OCI-M1 (cell line): ENCODE measurements at regions not wholly inside any gene's neighbourhood (a gene's known extent, or its start where the extent isn't known, plus 50 kb on each side); places are given as distances from the start of the nearest gene placed in this dataset.
"Not testable (repeated sequence)": the region's sequence is repeated elsewhere in the genome, so short reads cannot be mapped to it uniquely, and the experiment has no call there.

Source experiments
- DNase-seq: peaks from one replicate; lab custom pipeline; 2025; lab: John Stamatoyannopoulos, UW

DNA sequence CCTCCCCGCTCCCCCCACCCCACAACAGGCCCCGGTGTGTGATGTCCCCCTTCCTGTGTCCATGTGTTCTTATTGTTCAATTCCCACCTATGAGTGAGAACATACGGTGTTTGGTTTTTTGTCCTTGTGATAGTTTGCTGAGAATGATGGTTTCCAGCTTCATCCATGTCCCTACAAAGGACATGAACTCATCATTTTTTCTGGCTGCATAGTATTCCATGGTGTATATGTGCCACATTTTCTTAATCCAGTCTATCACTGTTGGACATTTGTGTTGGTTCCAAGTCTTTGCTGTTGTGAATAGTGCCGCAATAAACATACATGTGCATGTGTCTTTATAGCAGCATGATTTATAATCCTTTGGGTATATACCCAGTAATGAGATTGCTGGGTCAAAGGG is 104.3 kb downstream of the MTPN start:
- not testable (repeated sequence) for DNase-seq

DNA sequence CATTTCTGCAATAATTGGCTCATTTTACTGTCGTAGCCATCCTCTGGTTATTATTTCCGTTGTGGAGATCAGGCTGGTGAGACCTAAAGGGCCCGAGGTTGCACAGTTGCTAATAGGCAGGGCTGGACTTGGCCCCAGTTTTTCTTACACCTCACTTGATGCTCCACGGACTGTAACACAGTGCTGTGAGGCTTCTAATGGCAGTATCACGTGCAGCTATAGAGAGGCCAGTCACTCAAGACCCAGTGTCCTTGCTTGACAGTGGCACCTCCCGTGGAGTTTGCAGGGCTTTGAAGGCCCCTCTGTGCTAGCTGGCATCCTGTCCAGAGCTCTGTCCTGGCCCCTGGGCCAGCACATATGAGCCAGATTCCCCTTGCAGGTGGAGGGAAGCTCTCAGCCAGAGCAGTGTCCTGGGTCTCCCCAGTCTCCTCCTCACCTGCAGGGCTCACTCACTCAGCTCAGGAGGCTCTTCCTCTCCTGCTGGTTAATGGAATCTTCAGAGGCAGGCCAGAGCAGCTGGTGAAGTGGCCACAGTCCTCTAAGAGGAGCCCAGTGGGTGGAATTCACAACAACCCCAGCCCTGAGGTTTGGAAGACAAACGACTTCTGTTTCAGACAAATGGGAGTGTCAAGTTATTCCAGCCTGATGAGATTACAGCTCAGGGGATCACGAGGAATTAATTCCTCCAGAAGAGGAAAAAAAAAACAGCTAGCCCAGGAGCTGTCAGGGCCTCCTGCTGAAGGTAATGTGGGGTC is 114.2 kb upstream of the FAM180A start:
- no peak for DNase-seq

DNA sequence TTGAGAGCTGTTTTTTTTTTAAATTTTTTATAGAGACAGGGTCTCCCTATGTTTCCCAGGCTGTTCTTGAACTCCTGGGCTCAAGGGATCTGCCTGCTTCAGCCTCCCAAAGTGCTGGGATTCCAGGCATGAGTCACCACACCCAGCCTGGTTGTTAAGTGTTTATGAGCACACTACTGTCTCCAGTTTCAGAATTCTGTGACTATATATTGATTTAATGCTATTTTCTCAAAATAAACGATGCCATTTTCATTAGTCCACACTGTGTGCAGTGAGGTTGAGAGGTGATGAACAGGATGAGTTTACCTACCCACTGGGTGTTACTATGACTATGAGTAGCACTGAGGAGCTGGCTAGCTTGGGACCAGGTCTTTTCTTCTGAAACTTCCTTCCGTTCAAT is 110.9 kb upstream of the FAM180A start:
- DNase-seq: no peak

DNA sequence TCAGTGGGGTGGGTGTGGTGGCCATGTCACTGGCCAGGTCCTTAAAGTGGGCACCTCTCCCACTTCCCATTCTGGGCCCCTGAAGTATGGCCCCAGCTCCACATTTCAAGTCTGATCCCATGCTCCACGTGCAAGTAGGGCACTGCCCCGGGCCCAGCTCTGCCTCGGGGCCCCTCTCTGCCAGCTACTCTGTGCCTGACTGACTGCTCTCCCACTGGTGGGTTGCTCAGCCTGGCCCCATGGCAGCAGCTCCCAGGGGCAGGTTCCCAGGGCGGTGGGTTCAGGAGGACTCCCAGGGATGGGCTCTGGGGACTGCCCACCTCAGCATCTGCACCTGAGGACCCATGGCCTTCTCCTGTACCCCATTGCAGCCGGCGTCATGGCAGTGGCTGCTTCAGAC is 110.2 kb upstream of the FAM180A start:
- DNase-seq: no peak

DNA sequence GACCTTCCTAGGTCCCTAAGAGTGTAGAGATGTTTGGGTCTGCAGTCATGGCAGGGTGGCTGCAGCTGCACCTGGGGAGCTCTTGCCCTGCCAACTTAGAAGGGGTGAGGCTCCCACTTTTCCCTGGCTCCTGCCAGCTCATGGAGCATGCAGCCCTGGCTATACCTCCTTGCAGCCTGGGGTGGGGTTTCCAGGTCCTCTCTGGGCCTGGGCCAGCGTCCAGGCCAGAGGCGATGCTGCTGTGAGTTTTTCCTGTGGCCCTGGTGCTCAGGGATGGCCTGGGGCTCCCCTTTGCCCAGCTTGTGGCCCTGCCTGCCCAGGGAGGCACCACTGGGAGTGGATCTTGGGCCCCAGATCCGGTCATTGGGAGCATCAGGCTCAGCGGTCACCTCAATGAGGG is 109.8 kb upstream of the FAM180A start:
- no peak for DNase-seq

DNA sequence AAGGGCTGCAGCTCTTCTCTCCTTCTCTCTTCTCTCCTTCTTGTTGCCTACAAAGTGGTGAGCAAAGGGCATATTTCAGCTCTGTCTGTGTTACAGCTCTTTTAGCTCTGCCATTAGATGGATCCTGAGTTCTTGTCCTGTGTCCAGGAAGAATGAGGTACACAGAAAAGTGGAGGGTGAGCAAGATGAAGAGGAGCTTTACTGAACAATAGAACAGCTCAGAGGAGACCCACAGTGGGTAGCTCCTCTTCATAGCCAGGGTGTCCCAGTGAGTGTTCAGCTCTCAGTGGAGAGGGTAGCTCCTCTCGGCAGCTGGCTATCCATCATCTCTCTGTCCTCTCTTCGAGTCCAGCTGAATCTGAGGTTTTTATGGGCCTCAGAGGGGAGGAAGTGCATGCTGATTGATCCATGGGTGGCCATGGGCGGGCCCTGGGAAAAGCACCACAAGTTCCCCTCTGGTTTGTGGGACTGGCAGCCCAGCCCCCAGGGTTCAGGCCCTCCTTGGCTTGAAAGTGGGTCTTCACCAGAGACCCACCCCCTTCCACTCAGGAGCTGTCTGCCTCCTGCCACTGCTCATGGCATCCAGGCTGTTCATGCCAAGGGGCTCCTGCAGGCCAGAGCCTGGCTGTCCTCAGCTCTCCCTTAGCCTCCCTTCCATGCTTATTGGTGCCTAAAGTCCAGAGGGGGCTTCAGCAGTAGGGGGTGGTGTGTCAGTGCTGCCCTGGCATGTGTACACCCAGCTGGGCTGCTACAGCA is 109.1 kb upstream of the FAM180A start:
- DNase-seq: no peak

DNA sequence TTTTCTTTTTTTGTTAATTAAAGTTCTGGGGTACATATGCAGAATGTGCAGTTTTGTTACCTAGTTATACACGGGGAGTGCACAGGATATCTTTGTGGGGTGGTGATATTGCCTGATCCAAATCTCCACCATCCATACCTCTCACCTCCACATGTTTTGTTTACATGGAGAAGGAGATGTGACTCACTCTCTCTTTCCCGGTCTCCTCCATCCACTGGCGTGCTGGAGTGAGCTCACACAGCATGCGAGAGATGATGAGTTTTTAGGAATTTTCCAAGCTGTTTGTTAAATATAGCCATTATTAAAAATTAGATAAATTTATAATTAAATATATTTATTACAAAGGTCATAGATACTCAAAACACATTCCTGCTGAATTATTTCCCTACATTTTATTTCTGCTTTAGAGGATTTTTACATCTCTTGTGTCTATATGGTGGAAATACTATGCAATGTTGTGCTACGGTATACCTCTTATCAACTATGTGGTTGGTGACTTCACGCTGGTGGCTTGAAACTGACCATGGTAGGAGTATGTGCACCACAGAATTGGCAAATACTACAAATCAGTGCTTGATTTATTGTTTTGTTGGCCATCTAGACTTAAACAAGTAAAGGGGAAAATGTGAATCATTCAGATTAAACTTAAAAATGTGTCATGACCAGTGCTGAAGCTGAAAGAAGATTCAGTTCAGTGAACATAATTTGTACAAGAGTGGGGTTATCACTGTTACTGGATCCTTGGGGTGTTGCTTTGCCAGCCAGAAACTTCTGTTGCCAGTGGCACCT is 107.9 kb upstream of the FAM180A start:
- DNase-seq: peak; percentile 3

DNA sequence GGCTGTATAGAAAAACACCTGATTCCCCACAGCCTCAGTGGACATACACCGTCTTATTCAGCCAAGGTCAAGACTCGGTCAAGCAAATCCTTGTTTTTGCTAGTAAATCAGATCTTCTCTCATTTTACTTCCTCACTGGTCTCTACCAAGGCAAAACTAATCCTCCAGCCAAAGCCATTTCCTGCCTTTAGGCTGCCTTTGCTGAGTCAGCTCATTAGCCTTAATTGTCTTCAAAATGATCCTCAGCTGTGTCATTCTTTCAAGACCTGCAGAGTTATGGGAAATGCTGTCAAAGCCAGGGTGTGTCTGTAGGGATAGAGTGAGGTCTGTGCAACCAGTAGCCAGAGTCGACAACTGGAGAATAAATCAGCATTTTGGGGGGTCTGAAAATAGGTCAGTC is 107.2 kb upstream of the FAM180A start:
- peak; percentile 1 for DNase-seq

DNA sequence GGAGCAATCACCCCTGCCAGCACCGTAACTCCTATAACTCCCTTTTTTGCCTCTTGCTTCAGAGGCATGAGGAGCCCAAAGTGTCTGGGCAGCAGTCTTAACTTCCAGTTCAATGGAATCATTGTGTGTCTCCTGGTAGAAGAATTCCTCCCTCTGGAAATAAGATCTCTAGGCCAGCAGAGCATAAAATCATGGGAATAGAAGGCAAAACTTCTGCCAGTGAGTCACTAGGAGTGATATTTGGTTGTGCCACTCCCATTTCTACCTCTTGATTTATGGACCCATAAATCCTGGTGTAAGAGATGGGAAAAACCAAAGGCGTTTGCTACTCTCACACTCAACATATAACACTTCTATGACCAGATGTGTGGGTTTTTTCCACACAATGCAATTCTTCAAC is 104.9 kb upstream of the FAM180A start:
- DNase-seq: no peak

DNA sequence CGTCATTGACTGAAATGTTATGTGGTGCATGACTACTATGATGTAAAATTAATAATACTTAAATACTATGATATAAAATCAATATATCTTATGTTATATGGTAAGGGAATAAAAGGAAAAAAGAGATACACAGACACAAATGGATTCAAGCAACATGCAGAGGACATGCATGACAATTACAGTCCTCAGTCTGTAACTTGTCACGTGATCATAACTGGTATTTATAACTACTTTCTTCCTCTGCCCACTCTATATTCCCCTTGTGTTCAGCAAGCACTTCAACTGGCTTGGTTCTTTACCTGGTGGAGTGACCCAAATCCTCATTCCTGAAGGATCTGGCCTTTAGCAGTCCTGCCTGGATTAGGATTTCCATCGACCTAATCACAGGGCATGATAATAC is 104.4 kb upstream of the FAM180A start:
- no peak for DNase-seq

DNA sequence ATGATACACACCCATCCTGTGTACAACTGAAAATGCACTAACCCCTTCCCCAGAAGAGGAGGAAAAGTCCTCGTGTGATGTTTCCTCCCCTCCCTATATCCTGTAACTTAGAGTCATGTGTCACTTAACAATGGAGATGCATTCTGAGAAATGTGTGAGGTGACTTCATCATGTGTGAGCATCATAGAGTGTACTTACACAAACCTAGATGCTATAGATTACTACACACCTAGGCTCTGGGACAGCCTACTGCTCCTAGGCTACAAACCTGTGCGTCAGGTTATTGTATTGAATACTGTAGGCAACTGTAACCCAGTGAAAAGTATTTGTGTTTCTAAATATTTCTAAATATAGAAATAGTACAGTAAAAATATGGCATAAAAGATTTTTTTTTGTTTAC is 98.6 kb upstream of the FAM180A start:
- DNase-seq: no peak

DNA sequence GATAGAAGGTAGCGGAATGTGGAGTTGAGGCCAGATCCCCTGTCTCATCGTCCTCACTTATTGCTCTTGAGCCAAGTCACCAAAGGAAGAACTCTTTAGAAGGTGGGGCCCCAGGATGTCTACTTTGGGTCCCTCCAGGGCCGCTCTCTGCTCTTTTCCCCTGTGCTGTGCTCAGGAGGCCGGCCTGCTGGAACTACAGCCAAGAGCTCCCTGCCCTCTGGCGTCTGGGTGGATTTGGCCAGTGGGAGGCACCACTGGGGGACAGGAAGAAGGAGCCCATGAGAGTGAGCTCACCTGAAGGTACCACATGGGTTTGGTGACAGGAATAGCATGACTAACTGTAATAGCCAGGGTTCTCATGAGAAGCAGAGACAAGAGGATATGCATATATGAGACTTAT is 97.7 kb upstream of the FAM180A start:
- DNase-seq: no peak

DNA sequence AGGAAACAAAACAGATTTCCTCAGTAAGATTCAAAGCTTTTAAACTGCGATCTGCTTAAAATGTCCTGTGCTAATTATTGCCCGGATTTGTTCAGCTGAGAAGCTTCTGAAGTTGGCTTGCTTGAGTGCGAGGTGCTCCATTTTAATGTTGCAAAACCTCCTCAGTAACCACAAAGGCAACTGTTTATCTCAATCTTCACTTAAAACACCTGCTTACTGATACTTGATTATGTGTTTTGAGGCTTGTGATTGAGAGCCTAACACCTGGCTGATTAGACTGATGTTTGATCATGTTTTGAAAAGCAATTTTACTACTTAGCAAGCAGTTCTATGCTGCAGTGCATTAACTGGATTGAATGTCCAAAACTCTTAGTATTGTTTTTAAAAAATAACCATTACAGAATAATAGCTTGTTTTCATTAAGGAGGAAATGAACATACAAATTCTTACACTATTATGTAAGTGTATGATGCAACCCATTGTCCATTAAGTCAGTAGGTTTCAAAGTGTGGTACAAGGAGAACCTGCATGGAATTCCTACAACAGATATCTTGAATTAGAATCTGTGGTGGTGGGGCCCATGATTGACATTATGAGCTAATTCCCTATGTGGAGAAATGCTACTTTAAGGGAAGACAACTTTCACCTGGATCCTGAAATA is 96.9 kb upstream of the FAM180A start:
- no peak for DNase-seq

DNA sequence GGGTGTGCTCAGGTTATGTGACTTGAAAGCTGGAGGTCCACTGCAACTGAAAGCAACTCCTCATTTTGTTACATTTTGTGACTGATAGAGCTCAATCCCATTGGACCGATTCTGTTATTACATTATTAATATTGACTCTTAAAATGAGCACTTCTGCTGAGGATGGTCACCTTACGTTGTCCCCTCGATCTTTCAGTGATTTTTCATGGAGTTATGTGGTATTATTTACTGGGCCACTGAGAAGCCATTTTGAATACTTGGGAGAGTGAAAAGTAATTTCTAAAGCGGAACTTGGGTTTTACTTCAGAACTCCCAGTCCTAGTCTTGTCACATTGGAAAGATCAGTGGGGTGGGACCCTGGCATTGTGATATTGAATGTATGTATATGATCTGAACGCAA is 96.3 kb upstream of the FAM180A start:
- no peak for DNase-seq

DNA sequence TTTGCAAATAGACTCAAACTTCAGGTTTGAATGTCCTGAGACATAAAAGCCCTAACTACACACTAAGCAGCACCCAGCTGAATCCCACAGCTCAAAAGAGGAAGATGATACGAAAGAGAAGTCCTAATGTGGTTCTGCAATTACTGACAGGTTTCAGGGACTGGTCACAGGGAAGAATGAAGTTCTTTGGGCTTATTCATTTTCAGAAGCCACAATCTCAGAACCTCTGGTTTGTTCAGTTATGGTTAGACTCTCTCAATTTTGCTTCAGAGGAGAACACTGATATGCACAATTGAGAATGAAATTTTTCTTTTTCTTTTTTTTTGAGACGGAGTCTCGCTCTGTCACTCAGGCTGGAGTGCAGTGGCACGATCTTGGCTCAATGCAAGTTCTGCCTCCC is 94.6 kb upstream of the FAM180A start:
- peak; percentile 27 for DNase-seq

DNA sequence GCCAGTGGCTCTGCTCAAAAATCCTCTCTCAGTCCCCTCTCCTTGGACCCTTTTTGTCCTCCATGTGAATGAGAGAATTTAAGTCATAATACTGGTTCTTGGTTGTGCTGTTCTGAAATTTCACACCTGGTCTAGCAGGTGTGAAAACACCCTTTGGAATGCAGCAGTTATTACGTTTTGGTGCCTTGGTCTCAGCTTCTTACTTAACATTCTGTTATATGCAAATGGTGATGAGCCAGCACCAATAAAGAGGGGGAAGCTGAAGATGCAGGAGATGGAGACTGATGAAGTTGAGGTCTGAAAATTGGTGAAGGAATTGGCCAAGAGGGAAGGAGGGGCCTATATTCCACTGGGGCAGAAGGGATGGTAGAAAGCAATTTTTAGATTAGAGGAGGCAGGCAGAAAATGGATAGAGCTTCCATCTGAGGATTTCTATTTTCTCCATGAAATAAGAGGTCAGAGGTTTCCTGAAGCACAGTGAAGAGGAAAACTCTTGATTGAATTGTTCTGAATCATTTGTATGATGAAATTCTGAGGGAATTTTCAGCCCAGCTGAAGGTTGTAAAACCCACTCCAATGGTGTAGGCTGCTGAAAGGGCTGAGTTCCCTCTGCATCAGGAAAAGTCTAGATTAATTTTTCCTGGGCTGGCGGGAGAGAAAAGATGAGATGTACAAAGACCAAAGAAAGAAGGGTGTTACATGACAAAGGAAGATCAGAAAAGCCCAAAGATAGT is 94.0 kb upstream of the FAM180A start:
- no peak for DNase-seq

DNA sequence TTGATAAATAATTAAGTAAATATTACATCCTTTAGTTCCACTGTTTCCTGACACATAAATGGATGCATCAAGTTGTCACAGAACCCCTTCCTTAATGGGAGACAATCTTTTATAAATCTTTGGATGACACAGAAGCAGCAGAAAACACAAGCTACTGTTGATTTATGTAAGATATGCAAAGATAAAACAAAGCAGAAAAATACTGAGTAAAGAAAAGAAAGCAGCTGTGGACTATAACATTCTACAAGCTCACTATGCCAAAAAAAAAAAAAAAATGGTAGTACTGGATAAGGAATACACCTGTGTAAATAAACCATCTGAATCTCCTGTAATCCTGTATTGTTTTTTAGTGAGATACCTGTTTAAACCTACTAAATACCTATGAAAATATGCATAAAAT is 92.0 kb upstream of the FAM180A start:
- no peak for DNase-seq

DNA sequence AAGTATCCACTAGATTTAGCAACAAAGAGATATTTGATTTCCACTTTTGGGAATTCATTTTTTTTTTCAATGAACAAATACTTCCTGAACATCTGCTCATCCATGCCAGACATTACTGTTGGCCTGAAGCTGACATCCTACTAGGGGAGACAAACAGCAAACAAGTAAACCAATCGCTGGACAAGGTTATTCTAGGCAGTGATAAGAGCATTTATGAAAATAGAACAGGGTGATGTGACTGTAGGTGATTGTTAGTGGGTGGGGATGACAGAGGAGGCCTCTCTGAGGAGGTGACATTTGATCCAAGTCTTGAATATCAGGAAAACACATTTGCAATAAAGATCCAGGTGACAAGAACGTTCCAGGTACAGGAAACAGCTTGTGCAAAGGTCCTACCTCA is 89.1 kb upstream of the FAM180A start:
- no peak for DNase-seq

DNA sequence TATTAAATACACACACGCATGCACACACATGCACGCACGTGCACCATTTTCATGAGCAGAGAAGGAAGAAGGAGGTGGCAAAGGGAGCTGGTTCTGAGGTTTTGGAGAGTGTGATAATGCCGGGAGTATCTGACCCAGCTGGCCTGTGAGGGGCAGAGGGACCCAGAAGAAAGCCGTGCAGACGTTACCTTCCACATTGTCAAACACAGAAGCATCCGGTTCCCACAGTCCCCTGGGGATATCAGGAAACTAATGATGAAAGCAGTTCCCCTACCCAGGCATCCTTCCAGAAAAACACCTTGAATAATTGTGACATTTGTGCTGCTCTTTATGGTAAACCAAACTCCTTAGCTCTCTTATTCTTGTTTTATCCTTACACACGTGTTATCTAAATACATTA is 85.7 kb upstream of the FAM180A start:
- no peak for DNase-seq

DNA sequence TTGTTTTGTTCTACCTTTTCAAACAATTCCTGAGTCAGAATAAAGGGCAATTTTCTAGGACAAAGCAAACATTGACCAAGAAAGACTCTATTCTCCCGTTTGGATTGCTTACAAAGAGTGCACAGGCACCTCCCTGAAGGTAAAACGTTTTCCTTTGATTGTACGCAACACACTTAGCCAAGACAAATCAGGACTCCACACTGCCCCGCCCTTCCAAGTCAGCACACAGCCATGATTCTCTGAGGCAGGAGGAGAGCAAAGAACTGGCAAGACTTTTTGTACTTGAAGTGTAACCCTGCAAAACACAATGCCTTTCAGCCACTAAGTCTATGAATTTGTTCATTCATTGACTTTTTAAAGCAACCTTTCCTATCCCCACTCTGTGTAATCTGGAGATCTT is 85.0 kb upstream of the FAM180A start:
- no peak for DNase-seq

DNA sequence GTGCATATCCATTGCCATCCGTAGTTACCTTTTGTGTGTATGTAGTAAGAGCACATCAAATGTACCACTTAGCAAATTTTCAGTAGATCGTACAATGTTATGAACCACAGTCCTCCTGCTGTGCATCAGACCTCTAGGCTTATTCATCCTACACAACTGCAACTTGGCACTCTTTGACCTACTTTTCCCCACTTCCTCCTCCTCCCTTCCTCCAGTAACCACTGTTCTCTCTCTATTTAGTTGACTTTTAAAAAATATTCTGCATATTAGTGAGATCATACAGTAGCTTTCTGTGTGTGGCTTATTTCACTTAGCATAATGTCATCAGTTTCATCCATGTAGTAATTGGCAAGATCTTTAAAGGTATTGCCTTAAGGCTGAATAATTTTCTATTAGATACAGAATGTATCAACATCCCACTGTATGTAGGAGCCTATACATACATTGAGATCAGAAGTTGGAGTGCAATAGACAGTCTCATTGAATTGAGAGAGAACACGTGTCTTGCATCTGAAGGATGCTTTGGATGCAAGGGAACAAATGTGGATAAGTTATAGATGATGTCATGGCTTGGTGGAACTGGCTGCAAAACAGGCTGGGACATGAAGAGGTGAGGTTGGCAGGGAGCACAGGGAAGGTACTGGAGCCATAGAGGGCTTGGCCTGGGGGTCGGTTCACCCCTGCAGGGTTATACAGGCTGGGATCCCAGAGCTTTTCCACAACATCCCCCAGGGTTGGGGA is 83.0 kb upstream of the FAM180A start:
- DNase-seq: no peak
